K562 (cell line): ENCODE measurements at regions not wholly inside any gene's neighbourhood (a gene's known extent, or its start where the extent isn't known, plus 50 kb on each side); places are given as distances from the start of the nearest gene placed in this dataset.

Source experiments
- ATAC-seq: fragments of 200-7000 bp; cut with Tn5 transposase; 3 replicates; pipeline ENCODE4 v1.9.1; 2020; ENCODE audit warnings: moderate library complexity
- BruUV-seq: library from RNA; stranded (reverse); fragments of 400-500 nt; replicated peaks from 2 replicates; lab custom pipeline; 2021; lab: Mats Ljungman, UMichigan
- CTCF ChIA-PET: fragments of 300-600 bp; formaldehyde crosslinking; extraction: SDS; loops from one replicate; lab custom pipeline; 2021; ENCODE audit warnings: low intra/inter-chr PET ratio; lab: Yijun Ruan, JAX
- POLR2A ChIA-PET: fragments of 300-600, 350-650 bp; sonication (Branson Sonifier 250); formaldehyde crosslinking; extraction: SDS; loops from one replicate; lab custom pipeline; 2021; ENCODE audit warnings: antibody characterized with exemption, inconsistent platforms; lab: Yijun Ruan, JAX
- DNase-seq, 4 experiments: peaks; one replicate each; pipeline versions ENCODE4 v3.0.0 to v3.0.0-alpha.2; 2011 to 2018; ENCODE audit warnings: low spot score in 3 of 4, mixed read lengths in 3 of 4; ENCODE audit errors: extremely low read depth in 1 of 4
- FAIRE-seq: peaks from 2 replicates; lab custom pipeline; 2011; peaks lifted over from hg19 to GRCh38; lab: Jason Lieb, UNC
- H2AFZ ChIP-seq: 2 replicates; pipeline ENCODE4 v1.6.0; 2011; ENCODE audit warnings: low read depth, low read length, control low read depth, inconsistent platforms
- H3K27ac ChIP-seq: fragments of 200-600 bp; 3 replicates; pipeline ENCODE4 v1.8.0; 2011; ENCODE audit warnings: low read depth, mild to moderate bottlenecking, control low read depth, inconsistent platforms, low read length, moderate library complexity, mixed read lengths; ENCODE audit errors: extremely low read depth
- H3K27me3 ChIP-seq, 2 experiments: fragments of 300-600 bp in 1 of 2; 2 replicates in 1 of 2; 3 replicates in 1 of 2; pipeline versions ENCODE4 v1.6.0 to v1.8.0; 2011; ENCODE audit warnings: inconsistent platforms in 2 of 2, low read length in 2 of 2, mild to moderate bottlenecking in 1 of 2, mixed read lengths in 1 of 2, moderate library complexity in 1 of 2; ENCODE audit not compliant: control insufficient read depth in 2 of 2, insufficient read depth in 2 of 2
- H3K36me3 ChIP-seq: fragments of 300-600 bp; 3 replicates; pipeline ENCODE4 v1.8.0; 2011; ENCODE audit warnings: mild to moderate bottlenecking, low read length, inconsistent platforms; ENCODE audit not compliant: control insufficient read depth, insufficient read depth
- H3K4me1 ChIP-seq, 2 experiments: fragments of 200-600 bp in 1 of 2; replicated peaks in 1 of 2; 2 replicates in 1 of 2; 3 replicates in 1 of 2; pipeline versions ENCODE4 v1.5.1 to v1.8.0; 2011; ENCODE audit warnings: inconsistent platforms in 2 of 2, low read length in 2 of 2, mild to moderate bottlenecking in 1 of 2, mixed read lengths in 1 of 2, moderate library complexity in 1 of 2; ENCODE audit not compliant: control insufficient read depth in 2 of 2, insufficient read depth in 2 of 2
- H3K4me2 ChIP-seq: 2 replicates; pipeline ENCODE4 v1.6.1; 2011; ENCODE audit warnings: low read length, control low read depth, inconsistent platforms, mixed read lengths; ENCODE audit not compliant: insufficient read depth
- H3K4me3 ChIP-seq: fragments of 200-600 bp; sonication (generic), shearing (Covaris generic); 2 replicates; pipeline ENCODE4 v1.5.1; 2016; ENCODE audit warnings: control low read depth, inconsistent platforms
- H3K79me2 ChIP-seq: fragments of 200-600 bp; 3 replicates; pipeline ENCODE4 v1.8.0; 2011; ENCODE audit warnings: low read length, inconsistent platforms; ENCODE audit not compliant: control insufficient read depth, insufficient read depth
- H3K9ac ChIP-seq, 2 experiments: 2 replicates each; pipeline versions ENCODE4 v1.6.0 to v1.6.1; 2011; ENCODE audit warnings: low read depth in 2 of 2, low read length in 2 of 2, control low read depth in 1 of 2, inconsistent platforms in 1 of 2, mild to moderate bottlenecking in 1 of 2, mixed read lengths in 1 of 2; ENCODE audit not compliant: insufficient read depth in 1 of 2
- H3K9me1 ChIP-seq: one replicate; pipeline ENCODE4 v1.6.0; 2011; ENCODE audit warnings: inconsistent platforms, mild to moderate bottlenecking, low read length, moderate library complexity; ENCODE audit not compliant: control insufficient read depth, insufficient read depth
- H3K9me3 ChIP-seq: replicated peaks from 2 replicates; pipeline ENCODE4 v1.5.1; 2011; ENCODE audit warnings: low read depth, low read length, inconsistent platforms; ENCODE audit not compliant: control insufficient read depth, insufficient read depth
- H4K20me1 ChIP-seq: replicated peaks from 2 replicates; pipeline ENCODE4 v1.6.1; 2011; ENCODE audit warnings: low read length, inconsistent platforms, mixed read lengths; ENCODE audit not compliant: control insufficient read depth, insufficient read depth
- CCAR2 ChIP-seq: fragments of 200-400 bp; formaldehyde crosslinking; IDR thresholded peaks from 2 replicates; pipeline ENCODE4 v1.6.1; 2017; ENCODE audit warnings: mild to moderate bottlenecking, low read depth, low read length
- CHD4 ChIP-seq: fragments of 200-600 bp; sonication (generic); IDR thresholded peaks from 3 replicates; pipeline ENCODE4 v1.6.1; 2012; ENCODE audit warnings: low read depth, mild to moderate bottlenecking, mixed read lengths, low read length, inconsistent platforms; ENCODE audit not compliant: insufficient read depth, insufficient replicate concordance, poor library complexity, severe bottlenecking
- FOXA3 ChIP-seq, 2 experiments: fragments of 450-650 bp in 1 of 2; sonication (generic) in 1 of 2; formaldehyde crosslinking; IDR thresholded peaks in 1 of 2; conservative IDR thresholded peaks in 1 of 2; 2 replicates each; pipeline versions ENCODE4 v1.4.0 to v1.8.0; 2020 to 2022; ENCODE audit warnings: mild to moderate bottlenecking in 2 of 2, missing genetic modification reagents in 1 of 2
- RBM25 ChIP-seq: fragments of 200-400 bp; formaldehyde crosslinking; IDR thresholded peaks from 2 replicates; pipeline ENCODE4 v1.6.1; 2018; ENCODE audit warnings: low read length, low read depth, moderate library complexity; ENCODE audit not compliant: severe bottlenecking
- ZNF12 ChIP-seq: sonication (generic); formaldehyde crosslinking; IDR thresholded peaks from 2 replicates; pipeline ENCODE4 v1.4.0; 2020; ENCODE audit warnings: mild to moderate bottlenecking, missing genetic modification reagents
- in situ Hi-C: fragments of 300-500 bp; cut with MboI; formaldehyde crosslinking; loops from 4 replicates; pipeline ENCODE4 v1.15.0; 2018; ENCODE audit warnings: inconsistent platforms, mixed read lengths
- intact Hi-C: fragments of 100-400 bp; cut with micrococcal nuclease; formaldehyde crosslinking; loops from 2 replicates; pipeline ENCODE4 v1.14.2; 2022

- no peak overlapping the region for H3K4me2 ChIP-seq
- no TSS peak for BruUV-seq
- no peak overlapping the region for H3K4me3 ChIP-seq
- DNase-seq (no peak), ATAC-seq (no peak), FAIRE-seq (no peak)
- ChIA-PET CTCF (no interaction called here), POLR2A (no interaction called here)
- H3K4me1 ChIP-seq, result peaks cover 0 to 30% of the 10 kb centered on the region in 2 experiments; a peak in 3 of 5 replicates
- H3K27ac ChIP-seq, result no peak overlapping the region
- no peaks in the 10 kb centered on the region for H3K79me2 ChIP-seq
- TF ChIP-seq CCAR2 (no peak), CHD4 (peak; percentile 28), RBM25 (peak; percentile 64), ZNF12 (peak; percentile 100), FOXA3 (CRISPR knock-in tag; conservative IDR thresholded peaks at IDR 0.05 in 1 of 2, IDR thresholded peaks at IDR 0.05 in 1 of 2) (no peak)
- H4K20me1 ChIP-seq, result no peaks in the 10 kb centered on the region
- no peaks in the 10 kb centered on the region for H3K27me3 ChIP-seq
- intact Hi-C loops (no loop called here), in situ Hi-C loops (no loop called here)
- no peak overlapping the region for H3K9ac ChIP-seq
- no peak overlapping the region for H2AFZ ChIP-seq
- no peaks in the 10 kb centered on the region for H3K9me1 ChIP-seq
- H3K9me3 ChIP-seq, result no peaks in the 10 kb centered on the region; the same call in 1 of the 2 replicates
- no peaks in the 10 kb centered on the region for H3K36me3 ChIP-seq
Measured at GRCh38 chr12:68480526-68480925, 130.2 kb upstream of the RAP1B start.
